ENCODE measurements at regions not wholly inside any gene's neighbourhood (a gene's known extent, or its start where the extent isn't known, plus 50 kb on each side); places are given as distances from the start of the nearest gene placed in this dataset.
"Not testable (repeated sequence)": the region's sequence is repeated elsewhere in the genome, so short reads cannot be mapped to it uniquely, and the experiment has no call there.

DNA sequence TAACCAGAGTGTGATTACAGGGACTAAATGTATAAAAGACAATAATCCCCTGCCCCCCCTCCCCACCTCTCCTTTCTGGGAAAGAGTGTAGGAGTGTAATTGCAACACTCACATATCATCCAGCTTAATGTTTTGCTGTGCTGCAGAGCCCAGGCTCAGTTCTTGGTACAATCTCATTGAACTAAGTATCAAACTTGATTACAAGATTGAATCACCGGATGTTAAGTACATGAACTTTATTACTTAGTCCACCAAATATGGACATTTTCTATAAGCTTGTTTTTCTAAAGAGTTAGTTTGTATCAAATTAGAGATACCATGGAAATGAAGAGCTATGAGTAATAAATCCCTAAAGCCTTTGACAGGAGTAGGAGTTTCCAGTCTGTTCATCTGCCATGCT, 559.1 kb downstream of the ZNF674 start:
- DNase-seq: no peak

DNA sequence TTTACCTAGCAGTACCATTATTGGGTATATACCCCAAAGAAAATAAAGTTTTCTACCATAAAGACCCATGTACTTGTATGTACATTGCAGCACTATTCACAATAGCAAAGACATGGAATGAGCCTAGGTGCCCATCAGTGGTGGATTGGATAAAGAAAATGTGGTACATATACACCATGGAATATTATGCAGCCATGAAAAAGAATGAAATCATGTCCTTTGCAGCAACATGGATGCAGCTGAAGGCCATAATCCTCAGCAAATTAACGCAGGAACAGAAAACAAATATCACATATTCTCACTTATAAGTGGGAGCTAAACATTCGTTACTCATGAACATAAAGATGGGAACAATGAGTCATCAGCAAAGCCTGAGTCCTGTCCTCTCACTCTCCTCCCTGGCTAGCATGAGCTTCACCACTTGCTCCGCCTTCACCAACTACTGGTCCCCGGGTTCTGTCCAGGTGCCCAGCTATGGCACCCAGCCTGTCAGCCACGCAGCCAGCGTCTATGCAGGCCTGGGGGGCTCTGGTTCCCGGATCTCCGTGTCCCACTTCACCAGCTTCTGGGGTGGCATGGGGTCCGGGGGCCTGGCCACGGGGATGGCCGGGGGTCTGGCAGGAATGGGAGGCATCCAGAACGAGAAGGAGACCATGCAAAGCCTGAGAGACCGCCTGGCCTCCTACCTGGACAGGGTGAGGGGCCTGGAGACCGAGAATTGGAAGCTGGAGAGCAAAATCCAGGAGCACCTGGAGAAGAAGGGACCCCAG, 562.1 kb downstream of the ZNF674 start:
- not testable (repeated sequence) for DNase-seq

DNA sequence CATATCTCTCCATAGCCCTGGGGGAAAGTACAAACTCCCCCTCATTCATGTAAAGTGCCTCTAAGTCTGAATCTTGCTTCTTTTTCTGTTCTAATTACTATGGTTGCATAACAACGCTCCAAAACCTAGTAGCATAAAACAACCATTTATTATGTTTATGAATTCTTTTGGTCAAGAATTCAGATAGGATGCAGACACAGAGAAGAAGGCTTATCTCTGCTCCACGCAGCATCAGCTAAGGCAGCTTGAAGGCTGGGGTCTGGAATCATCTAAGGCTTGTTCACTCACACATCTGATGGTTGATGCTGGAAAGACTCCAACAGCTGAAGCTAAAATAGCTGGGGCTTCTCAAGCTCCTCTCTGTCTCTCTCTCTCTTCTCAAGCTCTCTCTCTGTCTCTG, 564.5 kb downstream of the ZNF674 start:
- DNase-seq: no peak

DNA sequence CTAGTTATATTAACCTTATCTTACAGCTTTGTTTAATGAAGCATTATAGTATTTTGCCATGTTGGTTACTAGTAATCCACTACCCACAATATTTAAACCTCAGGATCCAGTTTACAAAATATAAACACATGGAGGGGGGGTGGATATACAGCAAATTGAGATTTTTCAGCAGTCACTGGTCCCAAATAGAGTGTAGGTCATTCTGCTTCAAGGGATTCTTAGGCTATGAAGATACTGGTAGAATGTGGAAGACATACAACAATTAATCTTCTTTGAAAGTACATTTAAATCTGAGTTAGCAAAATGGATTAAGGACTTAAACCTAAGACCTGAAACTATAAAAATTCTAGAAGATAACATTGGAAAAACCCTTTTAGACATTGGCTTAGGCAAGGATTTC, 569.6 kb downstream of the ZNF674 start:
- DNase-seq: no peak

DNA sequence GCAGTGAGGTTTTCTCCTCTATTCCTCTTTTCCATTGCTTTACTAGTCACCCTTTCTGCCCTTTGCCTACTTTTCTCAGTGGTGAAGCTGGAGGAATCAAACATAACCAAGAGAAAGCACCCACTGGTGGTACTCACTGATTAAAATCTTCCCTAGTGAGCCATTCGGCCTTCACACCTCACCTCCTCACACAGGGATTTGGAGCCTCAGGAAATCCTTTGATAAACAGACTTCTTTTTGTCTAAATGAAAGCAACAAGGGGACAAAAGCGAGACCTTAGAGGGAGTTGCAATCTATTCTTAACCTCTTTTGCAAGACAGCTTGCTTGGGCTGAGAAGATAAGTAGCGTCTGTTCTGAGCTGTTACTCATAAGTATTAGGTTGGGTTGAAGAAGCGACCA, 572.6 kb downstream of the ZNF674 start:
- DNase-seq: no peak

DNA sequence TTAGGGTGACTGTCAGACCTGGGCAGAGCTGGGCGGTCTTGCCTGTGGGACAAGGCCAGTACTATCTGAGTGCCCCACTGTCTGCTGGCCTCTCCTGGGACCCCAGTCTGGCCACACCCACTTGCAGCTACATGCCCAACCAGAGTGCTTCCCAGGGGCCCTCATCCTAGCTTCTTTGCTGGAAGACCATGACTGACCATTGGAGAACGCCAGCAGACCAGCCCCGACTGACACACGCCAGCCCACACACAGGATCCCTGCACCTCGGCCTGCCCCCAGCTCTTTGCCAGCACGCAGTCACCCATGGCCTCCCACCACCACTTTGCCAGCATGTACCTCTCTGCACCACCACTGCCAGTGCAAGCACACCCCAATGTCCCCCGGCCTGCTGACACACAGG, 585.7 kb downstream of the ZNF674 start:
- no peak for DNase-seq

DNA sequence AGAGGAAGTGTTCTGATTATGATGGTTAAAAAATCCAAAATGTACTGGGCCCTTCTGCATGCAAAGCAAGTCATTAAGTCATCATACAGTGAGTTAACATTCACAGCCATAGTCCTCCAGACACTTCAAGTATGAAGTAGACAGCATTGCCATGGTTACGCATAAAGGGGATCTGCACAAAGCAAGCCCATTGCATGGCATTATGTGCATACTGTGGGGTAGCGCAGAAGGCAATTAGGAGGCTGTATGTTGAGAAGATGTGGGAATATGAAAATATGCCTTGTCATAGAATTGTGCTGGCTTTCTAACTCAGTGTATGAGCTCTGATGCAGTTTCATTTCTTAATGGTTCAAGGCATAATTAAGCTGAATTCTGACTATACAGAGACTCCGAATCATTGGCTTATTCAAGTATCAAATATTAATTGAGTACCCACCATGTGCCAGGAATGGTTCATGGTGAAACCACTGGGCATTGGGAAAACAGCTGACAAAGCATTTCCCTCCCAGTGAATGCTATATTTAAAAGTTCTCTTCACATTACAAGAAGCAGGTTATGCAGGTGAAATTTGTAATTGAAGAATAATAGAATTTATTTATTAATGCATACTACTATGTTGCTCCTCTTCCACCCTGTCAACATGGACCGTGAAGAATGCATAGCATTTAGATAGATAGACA, 588.9 kb downstream of the ZNF674 start:
- no peak for DNase-seq

DNA sequence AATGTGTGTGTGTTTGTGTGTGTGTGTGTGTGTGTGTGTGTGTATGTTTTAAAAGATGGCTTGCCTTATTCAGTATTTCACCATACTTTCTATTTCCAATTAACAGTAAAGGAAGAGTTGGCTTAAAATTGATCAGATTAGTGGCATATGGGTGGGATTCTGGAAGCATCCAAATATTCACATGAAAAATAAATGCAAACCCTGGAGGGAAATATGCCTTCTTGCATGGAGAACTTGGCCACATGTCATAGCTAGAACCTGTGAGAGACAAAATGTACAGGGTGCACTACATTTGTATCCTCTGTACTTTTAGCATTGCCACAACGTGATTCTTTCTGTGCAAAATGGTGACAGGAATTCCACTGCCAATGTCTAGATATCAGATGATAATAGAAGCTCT, 589.6 kb downstream of the ZNF674 start:
- no peak for DNase-seq

DNA sequence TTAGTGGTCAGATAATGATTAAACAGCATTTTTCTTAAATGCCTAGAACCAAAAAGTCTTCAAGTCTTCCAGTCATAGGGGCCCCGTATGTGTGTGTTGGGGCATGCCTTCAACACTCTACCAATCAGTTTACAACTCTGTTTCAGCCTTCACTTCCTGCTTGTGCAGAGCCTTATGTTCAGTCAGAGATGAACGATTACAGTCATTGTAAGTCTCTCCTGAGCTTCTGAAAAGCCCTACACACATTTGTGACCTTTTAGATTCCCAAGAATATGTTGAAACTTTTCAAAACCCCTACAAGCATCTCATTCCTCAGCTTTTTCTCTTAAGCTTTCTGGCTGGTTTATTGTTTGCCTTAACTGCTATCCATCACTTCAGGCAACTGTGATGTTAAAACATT, 591.2 kb downstream of the ZNF674 start:
- DNase-seq: no peak

DNA sequence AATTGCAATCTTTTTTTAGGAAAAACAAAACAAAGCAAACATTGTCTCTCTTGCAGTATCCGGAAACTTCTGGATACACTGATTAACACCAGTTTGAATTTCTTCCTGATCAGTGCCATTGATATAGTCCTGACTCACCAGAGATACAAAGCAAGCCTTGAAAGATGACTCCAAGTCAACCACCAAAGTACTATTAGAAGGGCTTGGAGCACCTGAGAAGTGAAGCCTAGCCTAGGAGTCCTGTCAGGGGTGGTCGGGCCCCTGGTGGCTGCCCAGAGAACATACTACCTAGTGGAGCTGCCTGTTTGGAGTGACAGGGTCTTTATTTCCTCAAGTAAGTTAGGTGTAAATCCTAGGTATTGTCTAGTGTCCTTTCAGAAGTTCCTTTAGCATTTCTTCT, 593.2 kb downstream of the ZNF674 start:
- no peak for DNase-seq

DNA sequence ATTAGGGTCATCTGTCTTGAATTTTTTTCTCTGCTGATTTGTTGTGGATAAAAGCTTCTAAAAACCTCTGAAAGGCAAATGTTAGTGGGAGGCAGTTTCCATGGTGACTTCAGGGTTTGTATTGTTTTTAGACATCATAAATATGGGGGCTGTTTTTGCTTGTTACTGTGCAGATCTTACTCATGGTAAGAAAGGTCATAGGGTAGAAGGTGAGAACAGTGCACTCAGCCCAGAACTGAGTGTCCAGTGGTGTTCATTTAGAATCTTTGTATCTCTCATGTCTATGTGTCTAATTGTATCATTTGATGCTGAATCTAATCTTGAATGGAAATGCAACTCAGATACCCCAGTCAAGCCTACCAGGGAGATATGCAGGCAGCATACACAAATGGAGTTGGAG, 609.8 kb downstream of the ZNF674 start:
- DNase-seq: no peak

DNA sequence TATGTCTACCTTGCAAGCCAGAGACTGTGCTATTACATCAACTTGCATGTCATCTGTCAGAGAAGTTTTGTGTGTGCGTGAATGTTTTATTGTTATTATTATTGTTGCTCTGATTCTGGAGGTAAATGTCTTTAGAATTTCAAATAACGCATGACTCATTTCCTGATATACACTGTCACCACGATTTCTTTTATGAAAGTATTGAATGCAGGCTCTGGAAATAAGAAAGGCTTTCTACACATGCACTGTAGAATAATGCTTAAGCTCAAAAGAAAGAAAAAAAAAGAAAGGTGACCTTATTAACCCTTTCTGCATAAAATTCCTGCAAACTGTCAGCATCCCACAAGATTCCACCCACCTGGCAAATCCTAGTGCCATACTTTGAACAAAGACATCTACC, 632.9 kb downstream of the ZNF674 start:
- no peak for DNase-seq

DNA sequence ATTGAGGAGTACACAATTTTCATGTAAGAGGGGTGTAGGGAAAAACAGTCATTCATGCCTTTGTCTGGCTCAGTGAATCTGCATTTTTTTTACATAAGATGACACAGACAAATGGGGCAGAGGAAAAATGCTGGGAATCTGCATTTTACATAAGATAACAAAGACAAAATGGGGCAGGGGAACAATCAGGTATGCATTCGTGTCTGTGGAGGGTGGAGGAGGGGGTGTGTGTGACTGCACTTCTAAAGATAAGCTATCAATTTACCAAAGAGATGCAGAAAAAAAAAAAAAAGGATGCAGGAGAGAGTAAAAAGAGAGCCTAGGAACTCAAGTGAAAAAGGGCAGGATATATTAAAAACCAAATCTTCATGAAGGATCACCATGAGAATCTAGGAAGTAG, 637.4 kb downstream of the ZNF674 start:
- no peak for DNase-seq

DNA sequence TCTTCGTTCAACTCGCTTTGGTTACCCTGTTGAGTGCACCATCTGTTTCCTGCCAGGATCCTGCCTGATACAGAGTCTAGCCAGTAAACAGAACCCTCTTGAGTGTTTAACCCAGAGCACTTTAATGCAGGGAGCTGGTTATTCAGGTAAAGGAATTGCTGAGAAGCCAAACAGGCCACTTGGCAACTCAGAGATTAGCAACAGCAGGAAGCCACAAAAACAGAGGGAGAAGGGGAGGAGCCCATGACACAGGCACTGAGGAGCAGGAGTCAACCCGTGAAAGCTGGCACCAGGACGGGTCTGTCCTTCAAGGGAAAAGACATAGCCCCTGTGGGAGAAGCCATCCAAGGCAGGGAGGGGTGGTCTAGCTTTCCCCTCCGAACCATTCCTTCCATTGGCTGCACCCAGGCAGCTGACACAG, 641.4 kb downstream of the ZNF674 start:
- no peak for DNase-seq

DNA sequence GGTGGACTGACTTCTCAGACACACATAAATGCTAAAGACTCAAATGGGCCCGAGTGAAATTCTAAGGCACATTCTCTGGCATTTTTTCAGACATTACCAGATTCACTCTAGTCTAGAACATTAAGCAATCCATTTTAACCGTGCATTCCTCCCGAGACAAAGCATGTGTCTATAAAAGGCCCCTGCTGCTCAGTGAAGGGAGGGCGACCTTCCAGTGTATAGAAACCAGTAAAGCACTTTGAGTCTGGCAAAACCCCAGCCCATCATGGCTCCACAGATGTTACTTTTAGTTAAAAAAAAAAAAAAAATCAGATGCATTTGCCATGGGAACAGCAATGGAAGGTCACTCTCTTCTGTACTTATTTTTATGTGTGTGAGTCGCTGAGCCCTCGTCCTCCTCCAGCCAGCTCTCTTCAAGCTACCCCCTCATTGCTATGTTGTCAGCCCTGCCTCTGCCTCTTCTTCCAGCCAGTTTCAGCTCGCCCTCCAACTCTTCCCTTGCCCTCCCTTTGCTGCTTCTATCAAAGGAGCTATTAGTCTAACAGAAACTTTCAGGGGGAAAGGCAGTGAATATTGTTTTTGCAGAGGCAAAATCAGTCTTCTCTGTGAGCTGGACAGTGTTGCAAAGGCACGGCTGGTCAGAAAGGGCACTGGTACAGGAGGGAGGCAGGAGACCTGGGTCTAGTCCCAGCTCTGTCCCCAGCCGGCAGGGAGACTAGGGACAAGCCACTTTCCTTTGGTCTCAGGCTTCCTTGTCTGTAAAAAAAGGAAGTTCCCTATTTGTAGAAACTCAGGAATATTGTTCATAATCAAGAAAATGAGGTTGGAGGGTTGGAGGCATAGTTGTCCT, 644.2 kb downstream of the ZNF674 start:
- no peak for DNase-seq

DNA sequence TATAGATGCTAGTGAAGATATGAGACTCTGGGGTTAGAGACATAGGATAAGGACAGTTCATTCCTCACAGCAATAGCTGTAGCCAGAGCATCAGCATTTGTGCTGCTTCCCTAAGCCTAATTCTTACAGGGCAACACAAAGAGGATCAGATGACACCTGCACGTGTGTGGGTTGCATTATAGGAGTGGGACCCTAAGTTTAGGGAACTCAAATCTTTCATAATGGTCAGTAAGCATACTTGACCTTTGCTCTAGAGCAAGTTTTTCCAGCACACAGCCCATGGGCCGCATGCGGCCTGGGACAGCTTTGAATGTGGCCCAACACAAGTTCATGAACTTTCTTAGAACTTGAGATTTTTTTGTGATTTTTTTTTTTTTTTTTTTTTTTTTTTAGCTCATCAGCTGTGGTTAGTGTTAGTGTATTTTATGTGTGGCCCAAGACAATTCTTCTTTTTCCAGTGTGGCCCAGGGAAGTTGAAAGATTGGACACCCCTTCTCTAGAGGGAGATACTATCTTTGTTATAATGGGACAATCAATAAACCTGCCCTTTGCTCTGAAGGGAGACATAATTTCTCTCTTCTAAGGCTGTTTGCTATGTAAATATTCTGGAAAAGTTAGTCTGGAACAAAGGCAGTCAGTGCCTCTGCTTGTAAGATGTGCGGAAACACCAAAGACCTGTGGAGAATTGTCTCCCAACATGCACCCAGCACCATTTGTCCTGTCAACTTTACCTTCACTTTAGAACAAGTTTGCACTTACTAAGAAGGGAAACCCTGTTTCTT, 650.2 kb downstream of the ZNF674 start:
- DNase-seq: no peak

DNA sequence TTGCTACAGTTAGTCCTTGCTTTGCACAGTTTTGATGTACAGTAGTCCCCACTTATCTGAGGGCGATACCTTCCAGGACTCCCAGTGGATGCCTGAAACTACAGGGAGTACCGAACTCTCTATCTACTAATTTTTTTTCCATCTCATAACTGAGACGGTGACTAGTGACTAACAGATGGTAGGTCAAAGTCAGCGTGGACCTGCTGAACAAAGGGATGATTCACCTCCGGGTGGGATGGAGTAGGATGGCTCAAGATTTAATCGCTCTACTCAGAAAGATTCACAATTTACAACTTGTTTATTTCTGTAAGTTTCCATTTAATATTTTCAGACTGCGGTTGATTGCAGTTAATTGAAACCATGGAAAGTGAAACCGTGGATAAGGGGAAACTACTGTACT, 655.8 kb downstream of the ZNF674 start:
- no peak for DNase-seq

DNA sequence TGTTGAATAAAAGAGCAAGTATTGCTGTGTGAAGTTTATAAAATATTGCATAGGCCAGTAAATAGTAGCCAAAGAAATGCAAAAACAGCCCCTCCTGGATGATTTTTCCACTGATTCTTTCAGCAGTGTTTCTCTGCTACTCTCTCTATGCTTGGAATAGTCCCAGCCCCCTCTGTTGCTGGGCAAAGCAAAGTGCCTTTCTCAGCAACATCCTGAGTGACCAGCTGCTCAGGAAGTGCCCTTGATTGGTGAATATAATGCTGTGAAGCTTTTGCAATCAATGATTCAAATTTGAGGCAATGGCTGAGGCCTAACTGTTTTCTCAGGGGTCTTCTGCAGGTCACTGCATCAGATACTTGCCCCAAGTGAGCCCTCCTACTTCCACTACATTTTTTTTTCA, 656.7 kb downstream of the ZNF674 start:
- no peak for DNase-seq

DNA sequence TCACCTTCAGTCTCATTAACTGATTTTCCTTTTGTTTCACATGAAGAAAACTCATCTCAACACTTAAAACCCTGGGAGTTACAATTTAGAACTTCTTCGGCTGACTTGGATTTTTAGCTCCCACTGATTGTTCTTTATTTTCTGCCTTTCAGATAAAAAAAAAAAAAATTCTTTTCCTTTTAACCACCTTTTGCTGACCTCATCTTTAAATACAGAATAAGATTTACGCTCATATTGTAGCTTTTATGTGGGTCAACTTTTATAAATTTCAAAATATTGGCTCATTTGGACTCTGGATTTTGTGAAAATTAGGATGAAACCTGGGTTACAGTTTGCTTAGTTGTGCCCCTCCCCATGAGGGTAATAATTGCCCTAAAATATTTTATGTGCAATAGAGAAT, 659.3 kb downstream of the ZNF674 start:
- DNase-seq: no peak

DNA sequence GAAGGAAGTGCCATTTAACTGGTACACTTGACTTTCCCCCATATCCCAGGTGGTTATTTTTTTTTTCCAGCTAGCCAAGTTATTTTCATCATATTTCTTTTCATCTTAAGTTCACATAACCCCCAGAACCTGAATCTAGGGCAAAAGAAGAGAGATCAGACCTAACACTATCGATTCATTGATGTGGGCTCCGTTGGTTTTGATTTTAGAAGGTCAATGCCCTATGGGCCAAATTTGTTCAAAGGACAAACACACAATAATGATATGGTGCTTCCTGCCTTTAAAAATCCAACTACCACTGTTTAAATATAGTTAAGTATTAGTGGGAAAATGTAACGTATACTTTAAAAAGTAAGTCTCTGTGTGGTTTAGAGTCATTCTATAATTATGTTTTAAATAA, 665.7 kb downstream of the ZNF674 start:
- no peak for DNase-seq

DNA sequence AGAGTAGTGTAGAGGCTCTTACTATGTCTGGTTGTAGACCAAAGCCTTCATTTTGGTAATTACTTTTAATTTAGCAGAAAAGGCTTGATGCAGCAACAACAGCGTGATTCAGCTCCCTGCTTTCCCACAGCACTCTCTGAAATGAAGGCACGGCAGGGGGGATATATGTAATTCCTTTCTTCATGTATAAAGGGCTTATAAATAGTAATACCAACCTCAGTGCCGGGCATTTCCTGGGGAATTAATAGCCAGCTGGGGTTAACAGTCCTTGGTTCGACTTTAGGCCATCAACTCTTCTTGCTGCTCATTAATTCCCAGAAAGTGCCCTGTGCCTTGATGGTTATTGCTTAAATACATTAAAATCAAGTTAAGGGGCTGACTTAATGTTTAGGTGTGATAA, 669.0 kb downstream of the ZNF674 start:
- no peak for DNase-seq

DNA sequence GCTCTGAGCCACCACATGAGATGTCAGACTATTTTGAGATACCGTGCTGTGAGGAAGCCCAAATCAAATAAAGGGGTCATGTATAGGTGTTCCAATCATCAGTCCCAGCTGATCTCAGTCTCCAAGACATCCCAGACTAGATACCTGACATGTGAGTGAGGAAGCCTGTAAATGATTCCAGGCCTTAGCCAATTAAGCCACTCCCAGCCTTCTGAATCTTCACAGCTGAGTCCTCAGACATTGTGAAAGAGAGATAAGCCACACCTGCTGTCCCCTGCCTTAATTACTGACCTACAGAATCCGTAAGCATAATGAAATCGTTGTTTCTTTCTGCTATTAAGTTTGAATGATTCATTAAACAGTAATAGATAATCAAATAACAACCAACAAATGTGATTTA, 671.4 kb downstream of the ZNF674 start:
- DNase-seq: no peak

Data from left kidney (tissue), 1 donor.